H1 (cell line): ENCODE measurements at regions not wholly inside any gene's neighbourhood (a gene's known extent, or its start where the extent isn't known, plus 50 kb on each side); places are given as distances from the start of the nearest gene placed in this dataset.

ENCODE experiments used
- SAP30 ChIP-seq: fragments of 300-600 bp; sonication (generic); IDR thresholded peaks from 2 replicates; pipeline ENCODE4 v1.7.1; 2012; ENCODE audit warnings: low read length, moderate library complexity, mild to moderate bottlenecking, inconsistent platforms; ENCODE audit not compliant: insufficient read depth, insufficient replicate concordance
- TF ChIP-seq, protein P1 (sequence below): IDR thresholded peaks from 2 replicates; pipeline ENCODE4 v1.6.1; 2012; ENCODE audit warnings: low read length, inconsistent platforms
- TF ChIP-seq, protein P2 (sequence below): IDR thresholded peaks from 2 replicates; pipeline ENCODE4 v1.6.1; 2012; ENCODE audit warnings: inconsistent platforms

DNA sequence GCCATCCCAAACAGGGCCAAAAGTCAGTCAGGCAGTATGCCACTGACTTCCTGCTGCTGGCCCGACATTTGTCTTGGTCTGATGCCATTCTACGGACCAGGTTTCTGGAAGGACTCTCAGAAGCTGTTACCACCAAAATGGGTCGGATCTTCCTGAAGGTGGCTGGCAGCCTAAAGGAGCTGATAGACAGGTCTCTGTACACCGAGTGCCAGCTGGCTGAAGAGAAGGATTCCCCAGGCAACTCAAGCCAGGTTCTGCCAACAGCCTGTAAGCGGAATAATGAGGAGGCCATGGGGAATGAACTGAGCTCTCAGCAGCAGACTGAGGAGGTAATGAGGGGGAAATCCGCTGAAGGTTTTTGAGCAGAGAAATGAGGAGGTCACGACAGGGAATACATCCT is 95.7 kb downstream of the RTL9 start (continued):
- TF ChIP-seq, protein P1, sequence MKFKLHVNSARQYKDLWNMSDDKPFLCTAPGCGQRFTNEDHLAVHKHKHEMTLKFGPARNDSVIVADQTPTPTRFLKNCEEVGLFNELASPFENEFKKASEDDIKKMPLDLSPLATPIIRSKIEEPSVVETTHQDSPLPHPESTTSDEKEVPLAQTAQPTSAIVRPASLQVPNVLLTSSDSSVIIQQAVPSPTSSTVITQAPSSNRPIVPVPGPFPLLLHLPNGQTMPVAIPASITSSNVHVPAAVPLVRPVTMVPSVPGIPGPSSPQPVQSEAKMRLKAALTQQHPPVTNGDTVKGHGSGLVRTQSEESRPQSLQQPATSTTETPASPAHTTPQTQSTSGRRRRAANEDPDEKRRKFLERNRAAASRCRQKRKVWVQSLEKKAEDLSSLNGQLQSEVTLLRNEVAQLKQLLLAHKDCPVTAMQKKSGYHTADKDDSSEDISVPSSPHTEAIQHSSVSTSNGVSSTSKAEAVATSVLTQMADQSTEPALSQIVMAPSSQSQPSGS, result no peak
- TF ChIP-seq, protein P2, sequence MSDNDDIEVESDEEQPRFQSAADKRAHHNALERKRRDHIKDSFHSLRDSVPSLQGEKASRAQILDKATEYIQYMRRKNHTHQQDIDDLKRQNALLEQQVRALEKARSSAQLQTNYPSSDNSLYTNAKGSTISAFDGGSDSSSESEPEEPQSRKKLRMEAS, result no peak
- no peak for TF ChIP-seq SAP30
